NCI-H2029 (cell line): ENCODE measurements at regions not wholly inside any gene's neighbourhood (a gene's known extent, or its start where the extent isn't known, plus 50 kb on each side); places are given as distances from the start of the nearest gene placed in this dataset.

ENCODE experiments used
- DNase-seq: peaks from one replicate; lab custom pipeline; 2025; lab: John Stamatoyannopoulos, UW

GRCh38 chr12:127678945-127679344, 588.0 kb upstream of the TMEM132C start:
- DNase-seq = no peak

GRCh38 chr12:127680516-127680915, 586.5 kb upstream of the TMEM132C start:
- DNase-seq = no peak

- no peak for DNase-seq
Measured at GRCh38 chr12:127681151-127681754, 585.7 kb upstream of the TMEM132C start.

GRCh38 chr12:127685491-127685890, 581.5 kb upstream of the TMEM132C start:
- DNase-seq = no peak

GRCh38 chr12:127685931-127686330, 581.0 kb upstream of the TMEM132C start:
- DNase-seq = no peak

- DNase-seq = no peak
Measured at GRCh38 chr12:127687181-127687580, 579.8 kb upstream of the TMEM132C start.

- no peak for DNase-seq
Measured at GRCh38 chr12:127688906-127689428, 578.0 kb upstream of the TMEM132C start.

GRCh38 chr12:127690161-127690560, 576.8 kb upstream of the TMEM132C start:
- DNase-seq = no peak

- no peak for DNase-seq
Measured at GRCh38 chr12:127696963-127697362, 570.0 kb upstream of the TMEM132C start.

GRCh38 chr12:127703026-127703425, 563.9 kb upstream of the TMEM132C start:
- no peak for DNase-seq

GRCh38 chr12:127711108-127711507, 555.9 kb upstream of the TMEM132C start:
- DNase-seq = no peak

GRCh38 chr12:127712561-127712960, 554.4 kb upstream of the TMEM132C start:
- DNase-seq = no peak

- no peak for DNase-seq
Measured at GRCh38 chr12:127716166-127716565, 550.8 kb upstream of the TMEM132C start.

GRCh38 chr12:127717278-127717677, 549.7 kb upstream of the TMEM132C start:
- DNase-seq = no peak

- no peak for DNase-seq
Measured at GRCh38 chr12:127720334-127720733, 546.6 kb upstream of the TMEM132C start.

- peak; percentile 4 for DNase-seq
Measured at GRCh38 chr12:127722611-127723010, 544.4 kb upstream of the TMEM132C start.

- peak; percentile 71 for DNase-seq
Measured at GRCh38 chr12:127723251-127723650, 543.7 kb upstream of the TMEM132C start.

GRCh38 chr12:127726671-127727315, 540.2 kb upstream of the TMEM132C start:
- peak; percentile 35 for DNase-seq

- no peak for DNase-seq
Measured at GRCh38 chr12:127728285-127728684, 538.7 kb upstream of the TMEM132C start.

- DNase-seq = no peak
Measured at GRCh38 chr12:127728729-127729128, 538.2 kb upstream of the TMEM132C start.

GRCh38 chr12:127729381-127729780, 537.6 kb upstream of the TMEM132C start:
- peak; percentile 1 for DNase-seq

GRCh38 chr12:127731657-127732056, 535.3 kb upstream of the TMEM132C start:
- no peak for DNase-seq

- no peak for DNase-seq
Measured at GRCh38 chr12:127742231-127742630, 524.7 kb upstream of the TMEM132C start.
